GM23338 (cell line): ENCODE measurements at regions not wholly inside any gene's neighbourhood (a gene's known extent, or its start where the extent isn't known, plus 50 kb on each side); places are given as distances from the start of the nearest gene placed in this dataset.

ENCODE experiments used
- ETS1 ChIP-seq: IDR thresholded peaks from 2 replicates; pipeline ENCODE4 v1.6.1; 2016; ENCODE audit warnings: antibody characterized with exemption
- EZH2 ChIP-seq: fragments of 200-600 bp; sonication (generic); IDR thresholded peaks from one replicate; pipeline ENCODE4 v1.8.0; 2017; ENCODE audit warnings: antibody characterized with exemption, mild to moderate bottlenecking, low read depth; ENCODE audit not compliant: unreplicated experiment
- EZH2phosphoT487 ChIP-seq: fragments of 200-600 bp; sonication (generic); IDR thresholded peaks from one replicate; pipeline ENCODE4 v1.8.1; 2018; ENCODE audit warnings: antibody characterized with exemption; ENCODE audit not compliant: unreplicated experiment
- POLR2AphosphoS5 ChIP-seq: IDR thresholded peaks from 2 replicates; pipeline ENCODE4 v1.6.1; 2016; ENCODE audit warnings: antibody characterized with exemption, low read depth
- ZNF114 ChIP-seq: fragments of 250-450 bp; sonication (Bioruptor Pico); IDR thresholded peaks from 2 replicates; pipeline ENCODE4 v1.5.0; 2020; ENCODE audit warnings: mild to moderate bottlenecking, moderate library complexity
- TF ChIP-seq, protein P1 (sequence below), 2 experiments: fragments of 200-600 bp in 1 of 2; sonication (generic) in 1 of 2; conservative IDR thresholded peaks; 2 replicates each; pipeline versions ENCODE4 v1.5.1 to v1.6.1; 2016 to 2017; ENCODE audit warnings: antibody characterized with exemption in 2 of 2, low read depth in 2 of 2, mild to moderate bottlenecking in 2 of 2, moderate library complexity in 1 of 2
- TF ChIP-seq, protein P2 (sequence below): IDR thresholded peaks from one replicate; pipeline ENCODE4 v1.6.1; 2018; ENCODE audit warnings: antibody characterized with exemption; ENCODE audit not compliant: unreplicated experiment

DNA sequence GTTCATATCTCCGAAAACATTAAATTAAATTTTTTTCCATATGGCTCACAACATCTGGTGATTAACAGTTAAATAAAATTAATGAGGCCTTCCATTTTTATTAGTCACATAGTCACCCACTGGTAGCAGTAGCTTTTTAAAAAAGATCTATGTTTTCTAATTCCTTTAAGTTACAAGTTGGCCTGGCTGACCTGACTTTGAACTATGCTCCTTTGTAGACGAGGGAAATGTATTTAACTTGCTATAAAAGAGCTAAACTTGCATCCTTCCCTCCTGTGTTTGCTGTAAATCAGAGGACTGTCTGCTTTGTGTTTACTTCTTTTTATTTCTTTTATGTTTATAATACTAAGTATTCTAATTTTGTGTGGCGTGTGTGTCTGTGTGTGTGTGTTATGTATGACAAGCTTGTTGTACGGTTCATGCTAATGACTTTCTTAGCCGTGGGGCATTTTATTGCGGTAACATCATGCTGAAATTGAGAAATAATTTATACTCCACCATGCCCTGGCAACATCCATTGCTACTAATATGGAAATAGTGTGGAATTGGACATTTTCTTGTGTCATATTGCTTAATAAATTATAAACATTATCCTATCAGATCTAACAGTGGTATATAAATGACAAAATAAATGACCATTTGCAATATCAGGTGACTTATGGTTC is 241.7 kb downstream of the SNCA start:
- TF ChIP-seq EZH2 (no peak), EZH2phosphoT487 (no peak), ZNF114 (CRISPR knock-in tag) (no peak), POLR2AphosphoS5 (no peak), ETS1 (no peak)
- TF ChIP-seq, protein P1, sequence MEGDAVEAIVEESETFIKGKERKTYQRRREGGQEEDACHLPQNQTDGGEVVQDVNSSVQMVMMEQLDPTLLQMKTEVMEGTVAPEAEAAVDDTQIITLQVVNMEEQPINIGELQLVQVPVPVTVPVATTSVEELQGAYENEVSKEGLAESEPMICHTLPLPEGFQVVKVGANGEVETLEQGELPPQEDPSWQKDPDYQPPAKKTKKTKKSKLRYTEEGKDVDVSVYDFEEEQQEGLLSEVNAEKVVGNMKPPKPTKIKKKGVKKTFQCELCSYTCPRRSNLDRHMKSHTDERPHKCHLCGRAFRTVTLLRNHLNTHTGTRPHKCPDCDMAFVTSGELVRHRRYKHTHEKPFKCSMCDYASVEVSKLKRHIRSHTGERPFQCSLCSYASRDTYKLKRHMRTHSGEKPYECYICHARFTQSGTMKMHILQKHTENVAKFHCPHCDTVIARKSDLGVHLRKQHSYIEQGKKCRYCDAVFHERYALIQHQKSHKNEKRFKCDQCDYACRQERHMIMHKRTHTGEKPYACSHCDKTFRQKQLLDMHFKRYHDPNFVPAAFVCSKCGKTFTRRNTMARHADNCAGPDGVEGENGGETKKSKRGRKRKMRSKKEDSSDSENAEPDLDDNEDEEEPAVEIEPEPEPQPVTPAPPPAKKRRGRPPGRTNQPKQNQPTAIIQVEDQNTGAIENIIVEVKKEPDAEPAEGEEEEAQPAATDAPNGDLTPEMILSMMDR (conservative IDR thresholded peaks at IDR 0.05; ENCODE audit: low read depth in 2 of 2), result no peak
- TF ChIP-seq, protein P2, sequence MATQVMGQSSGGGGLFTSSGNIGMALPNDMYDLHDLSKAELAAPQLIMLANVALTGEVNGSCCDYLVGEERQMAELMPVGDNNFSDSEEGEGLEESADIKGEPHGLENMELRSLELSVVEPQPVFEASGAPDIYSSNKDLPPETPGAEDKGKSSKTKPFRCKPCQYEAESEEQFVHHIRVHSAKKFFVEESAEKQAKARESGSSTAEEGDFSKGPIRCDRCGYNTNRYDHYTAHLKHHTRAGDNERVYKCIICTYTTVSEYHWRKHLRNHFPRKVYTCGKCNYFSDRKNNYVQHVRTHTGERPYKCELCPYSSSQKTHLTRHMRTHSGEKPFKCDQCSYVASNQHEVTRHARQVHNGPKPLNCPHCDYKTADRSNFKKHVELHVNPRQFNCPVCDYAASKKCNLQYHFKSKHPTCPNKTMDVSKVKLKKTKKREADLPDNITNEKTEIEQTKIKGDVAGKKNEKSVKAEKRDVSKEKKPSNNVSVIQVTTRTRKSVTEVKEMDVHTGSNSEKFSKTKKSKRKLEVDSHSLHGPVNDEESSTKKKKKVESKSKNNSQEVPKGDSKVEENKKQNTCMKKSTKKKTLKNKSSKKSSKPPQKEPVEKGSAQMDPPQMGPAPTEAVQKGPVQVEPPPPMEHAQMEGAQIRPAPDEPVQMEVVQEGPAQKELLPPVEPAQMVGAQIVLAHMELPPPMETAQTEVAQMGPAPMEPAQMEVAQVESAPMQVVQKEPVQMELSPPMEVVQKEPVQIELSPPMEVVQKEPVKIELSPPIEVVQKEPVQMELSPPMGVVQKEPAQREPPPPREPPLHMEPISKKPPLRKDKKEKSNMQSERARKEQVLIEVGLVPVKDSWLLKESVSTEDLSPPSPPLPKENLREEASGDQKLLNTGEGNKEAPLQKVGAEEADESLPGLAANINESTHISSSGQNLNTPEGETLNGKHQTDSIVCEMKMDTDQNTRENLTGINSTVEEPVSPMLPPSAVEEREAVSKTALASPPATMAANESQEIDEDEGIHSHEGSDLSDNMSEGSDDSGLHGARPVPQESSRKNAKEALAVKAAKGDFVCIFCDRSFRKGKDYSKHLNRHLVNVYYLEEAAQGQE, result no peak
